PC-3 (cell line): ENCODE measurements at regions not wholly inside any gene's neighbourhood (a gene's known extent, or its start where the extent isn't known, plus 50 kb on each side); places are given as distances from the start of the nearest gene placed in this dataset.

Experiments used
- ATAC-seq: fragments of 200-7000 bp; cut with Tn5 transposase; 2 replicates; pipeline ENCODE4 v1.9.1; 2020; ENCODE audit warnings: mild to moderate bottlenecking, moderate library complexity
- BruUV-seq: library from RNA; stranded (reverse); fragments of 400-500 nt; replicated peaks from 2 replicates; lab custom pipeline; 2021; lab: Mats Ljungman, UMichigan
- CTCF ChIA-PET: fragments of 300-600 bp; sonication (Branson Sonifier 250); formaldehyde crosslinking; loops from one replicate; lab custom pipeline; 2022; ENCODE audit warnings: antibody characterized with exemption; lab: Charles Lee
- POLR2A ChIA-PET: fragments of 300-600 bp; sonication (Branson Sonifier 250); formaldehyde crosslinking; loops from one replicate; lab custom pipeline; 2022; ENCODE audit warnings: antibody characterized with exemption; ENCODE audit not compliant: unreplicated experiment; lab: Charles Lee
- DNase-seq: peaks from one replicate; pipeline ENCODE4 v3.0.0-alpha.2; 2015
- H2AFZ ChIP-seq: fragments of 300-600 bp; sonication (generic); 2 replicates; pipeline ENCODE4 v1.6.0; 2016; ENCODE audit warnings: antibody characterized with exemption, low read length
- H3F3A ChIP-seq: fragments of 300-600 bp; sonication (generic); one replicate; pipeline ENCODE4 v1.6.0; 2017; ENCODE audit warnings: antibody characterized with exemption, low read length, control low read depth, mild to moderate bottlenecking; ENCODE audit not compliant: unreplicated experiment
- H3K27ac ChIP-seq: fragments of 300-600 bp; sonication (generic); 2 replicates; pipeline ENCODE4 v1.5.1; 2016; ENCODE audit warnings: mild to moderate bottlenecking, low read length
- H3K27me3 ChIP-seq: fragments of 300-600 bp; sonication (generic); 2 replicates; pipeline ENCODE4 v1.6.1; 2016; ENCODE audit warnings: low read length, mixed read lengths
- H3K36me3 ChIP-seq: fragments of 300-600 bp; sonication (generic); 2 replicates; pipeline ENCODE4 v1.6.1; 2016; ENCODE audit warnings: low read depth, mixed run types, low read length, mixed read lengths
- H3K4me1 ChIP-seq: fragments of 300-600 bp; sonication (generic); 2 replicates; pipeline ENCODE4 v1.5.1; 2016; ENCODE audit warnings: low read length; ENCODE audit not compliant: insufficient read depth
- H3K4me2 ChIP-seq: fragments of 300-600 bp; sonication (generic); 2 replicates; pipeline ENCODE4 v1.6.0; 2016; ENCODE audit warnings: low read length
- H3K4me3 ChIP-seq: fragments of 300-600 bp; sonication (generic); 2 replicates; pipeline ENCODE4 v1.5.1; 2016; ENCODE audit warnings: mild to moderate bottlenecking, low read length, mixed read lengths
- H3K79me2 ChIP-seq: fragments of 300-600 bp; sonication (generic); 2 replicates; pipeline ENCODE4 v1.6.1; 2017; ENCODE audit warnings: low read length, mixed read lengths
- H3K9ac ChIP-seq: fragments of 300-600 bp; sonication (generic); 2 replicates; pipeline ENCODE4 v1.6.0; 2016; ENCODE audit warnings: mild to moderate bottlenecking, low read length
- H3K9me2 ChIP-seq: fragments of 300-600 bp; sonication (generic); replicated peaks from 2 replicates; pipeline ENCODE4 v1.6.1; 2016; ENCODE audit warnings: mixed run types, low read length, mixed read lengths
- H3K9me3 ChIP-seq: fragments of 300-600 bp; sonication (generic); 2 replicates; pipeline ENCODE4 v1.6.1; 2016; ENCODE audit warnings: low read length, mixed read lengths
- H4K20me1 ChIP-seq: fragments of 300-600 bp; sonication (generic); 2 replicates; pipeline ENCODE4 v1.6.1; 2016; ENCODE audit warnings: low read length, mixed read lengths
- CTCF ChIP-seq: fragments of 300-600 bp; sonication (generic); conservative IDR thresholded peaks from 2 replicates; pipeline ENCODE4 v1.5.1; 2017; ENCODE audit warnings: antibody characterized with exemption, low read depth, mild to moderate bottlenecking, low read length
- EZH2 ChIP-seq: fragments of 300-600 bp; sonication (generic); IDR thresholded peaks from one replicate; pipeline ENCODE4 v1.6.1; 2017; ENCODE audit warnings: antibody characterized with exemption, mild to moderate bottlenecking, low read length; ENCODE audit not compliant: unreplicated experiment
- EZH2phosphoT487 ChIP-seq: fragments of 300-600 bp; sonication (generic); IDR thresholded peaks from 2 replicates; pipeline ENCODE4 v1.6.1; 2018; ENCODE audit warnings: mild to moderate bottlenecking, antibody characterized with exemption, low read length, borderline replicate concordance
- intact Hi-C: fragments of 100-400 bp; cut with micrococcal nuclease; formaldehyde crosslinking; loops from 2 replicates; pipeline ENCODE4 v1.9.0; 2023

GRCh38 chr5:97888439-97888838 lies 705.4 kb upstream of the RIOK2 start:
- intact Hi-C loops: no loop called here
- Histone ChIP-seq H3K27me3 (no peaks in the 10 kb centered on the region), H3K79me2 (no peaks in the 10 kb centered on the region), H3K9me3 (no peaks in the 10 kb centered on the region), H2AFZ (no peak overlapping the region), H3K4me2 (no peak overlapping the region), H3K9ac (no peak overlapping the region), H3K36me3 (no peaks in the 10 kb centered on the region), H3K9me2 (no peaks in the 10 kb centered on the region), H3F3A (no peaks in the 10 kb centered on the region), H4K20me1 (no peaks in the 10 kb centered on the region), H3K4me1 (no peaks in the 10 kb centered on the region), H3K4me3 (no peak overlapping the region), H3K27ac (no peak overlapping the region)
- CTCF ChIA-PET: no interaction called here
- TF ChIP-seq CTCF (no peak), EZH2phosphoT487 (no peak), EZH2 (no peak)
- no peak for ATAC-seq
- DNase-seq: no peak
- BruUV-seq: no TSS peak
- POLR2A ChIA-PET: interaction anchor here (0.9 kb wide), 1 partner anchor 43 kb away, joined by 28 read pairs; no protein-coding TSS in a partner anchor

- ChIA-PET POLR2A (no interaction called here), CTCF (no interaction called here)
- H2AFZ ChIP-seq: no peak overlapping the region
- no peaks in the 10 kb centered on the region for H3K27me3 ChIP-seq
- no peaks in the 10 kb centered on the region for H4K20me1 ChIP-seq
- H3K9me2 ChIP-seq: no peaks in the 10 kb centered on the region
- intact Hi-C loops: no loop called here
- no TSS peak for BruUV-seq
- DNase-seq: no peak
- H3K36me3 ChIP-seq: no peaks in the 10 kb centered on the region
- H3K9me3 ChIP-seq: no peaks in the 10 kb centered on the region
- no peak for ATAC-seq
- no peaks in the 10 kb centered on the region for H3F3A ChIP-seq
- no peak overlapping the region for H3K4me2 ChIP-seq
- no peak overlapping the region for H3K9ac ChIP-seq
- H3K27ac ChIP-seq: no peak overlapping the region
- H3K4me3 ChIP-seq: no peak overlapping the region
- TF ChIP-seq CTCF: no peak
- no peak for TF ChIP-seq EZH2
- TF ChIP-seq EZH2phosphoT487: no peak
- no peaks in the 10 kb centered on the region for H3K79me2 ChIP-seq
- H3K4me1 ChIP-seq: no peaks in the 10 kb centered on the region
These were observed 708.9 kb upstream of the RIOK2 start for GRCh38 chr5:97891971-97892370.

- Histone ChIP-seq H3K4me3 (no peak overlapping the region), H3K9me3 (peaks cover 21% of the 10 kb centered on the region; the same call in 1 of the 2 replicates), H3K79me2 (no peaks in the 10 kb centered on the region), H3K9ac (no peak overlapping the region), H3K4me1 (no peaks in the 10 kb centered on the region), H3K27ac (no peak overlapping the region), H3K36me3 (no peaks in the 10 kb centered on the region; the same call in 1 of the 2 replicates), H3K27me3 (no peaks in the 10 kb centered on the region), H3K9me2 (no peaks in the 10 kb centered on the region), H2AFZ (no peak overlapping the region), H3F3A (no peaks in the 10 kb centered on the region), H3K4me2 (no peak overlapping the region), H4K20me1 (no peaks in the 10 kb centered on the region)
- ATAC-seq (no peak), DNase-seq (no peak)
- ChIA-PET POLR2A (no interaction called here), CTCF (no interaction called here)
- no TSS peak for BruUV-seq
- intact Hi-C loops: no loop called here
- TF ChIP-seq EZH2phosphoT487 (no peak), CTCF (no peak), EZH2 (no peak)
These were observed 720.7 kb upstream of the RIOK2 start for GRCh38 chr5:97903742-97904141.
